GM21390 (cell line): ENCODE measurements at regions not wholly inside any gene's neighbourhood (a gene's known extent, or its start where the extent isn't known, plus 50 kb on each side); places are given as distances from the start of the nearest gene placed in this dataset.

Experiments used
- ATAC-seq: cut with Tn5 transposase; IDR thresholded peaks from one replicate; pipeline ENCODE4 v1.9.1; 2021; ENCODE audit not compliant: unreplicated experiment

- ATAC-seq: no peak
These were observed 621.7 kb upstream of the AGTR1 start for GRCh38 chr3:148075771-148076716.

- peak; percentile 53 for ATAC-seq
These were observed 620.3 kb upstream of the AGTR1 start for GRCh38 chr3:148077318-148077923.

DNA sequence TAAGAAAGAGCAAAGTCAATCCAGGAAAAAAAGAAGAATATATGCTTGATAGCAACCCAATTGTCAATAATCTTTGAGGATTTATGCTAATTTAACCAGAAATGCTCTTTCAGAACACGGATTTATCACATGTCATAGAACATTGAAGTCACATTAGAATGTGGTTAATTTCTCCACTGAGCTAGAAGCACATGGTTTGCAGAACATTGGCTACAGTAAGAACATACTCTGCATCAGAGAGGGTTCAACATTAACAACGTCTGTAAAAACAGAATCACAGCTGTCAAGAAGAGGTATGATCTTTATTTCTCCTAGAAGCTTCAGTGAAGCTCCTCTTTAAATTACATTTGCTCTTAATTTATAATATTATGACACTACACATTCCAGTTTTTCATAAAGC lies 619.7 kb upstream of the AGTR1 start:
- ATAC-seq: no peak

GRCh38 chr3:148078658-148079057 lies 619.0 kb upstream of the AGTR1 start:
- ATAC-seq: no peak

DNA sequence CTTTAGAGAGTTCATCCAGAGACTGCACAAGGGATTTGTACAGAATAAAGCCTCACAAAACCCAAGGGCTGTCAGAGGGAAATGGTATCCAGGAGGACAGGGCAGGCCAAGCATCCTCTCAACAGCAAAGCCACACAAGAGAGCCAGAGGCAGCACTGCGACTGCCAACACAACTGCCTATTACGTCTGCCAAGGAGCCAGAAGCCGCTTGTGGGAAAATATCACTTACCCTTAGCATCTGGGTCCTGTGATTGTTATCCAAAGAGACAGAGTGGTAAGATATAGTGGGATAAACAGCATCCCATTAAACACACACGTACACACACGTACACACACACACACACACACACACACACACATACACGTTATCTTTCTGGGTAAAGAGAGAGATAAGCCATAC lies 618.3 kb upstream of the AGTR1 start:
- no peak for ATAC-seq

- no peak for ATAC-seq
These were observed 615.8 kb upstream of the AGTR1 start for GRCh38 chr3:148081926-148082325.

DNA sequence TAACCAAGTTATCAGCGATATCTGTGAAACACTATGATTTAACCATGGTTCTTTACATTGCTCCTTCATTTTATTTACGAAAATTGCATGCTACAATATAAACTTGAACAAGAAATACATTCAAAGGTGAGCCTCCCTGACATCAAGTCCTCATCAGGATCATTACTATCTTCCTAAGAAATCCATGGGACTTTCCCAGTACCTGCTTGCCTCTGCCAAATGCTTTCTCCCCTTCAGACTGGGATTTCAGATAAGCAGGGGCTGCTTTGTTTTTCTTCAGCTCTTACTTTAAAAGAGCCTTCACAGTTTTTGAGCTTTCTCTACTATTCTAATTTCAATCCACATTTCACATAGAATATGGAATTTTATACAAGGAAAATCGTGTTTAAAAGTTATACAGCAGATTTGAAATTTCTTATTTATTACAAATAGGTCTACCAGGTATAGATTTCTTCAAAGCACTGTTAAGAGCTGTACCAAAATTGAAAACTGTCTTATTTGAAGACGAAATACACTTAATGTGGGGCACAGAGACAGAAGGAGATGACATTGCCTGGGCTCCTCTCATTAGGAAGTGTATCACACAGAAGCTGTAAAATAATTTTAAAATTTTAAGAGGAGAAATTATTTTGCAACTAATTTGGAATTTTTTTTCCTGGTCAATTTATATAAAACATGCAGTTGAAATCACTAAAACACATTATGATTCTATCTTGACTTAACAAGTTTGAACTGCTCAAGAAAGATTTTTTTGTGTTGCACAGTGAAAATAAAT lies 615.0 kb upstream of the AGTR1 start:
- no peak for ATAC-seq

DNA sequence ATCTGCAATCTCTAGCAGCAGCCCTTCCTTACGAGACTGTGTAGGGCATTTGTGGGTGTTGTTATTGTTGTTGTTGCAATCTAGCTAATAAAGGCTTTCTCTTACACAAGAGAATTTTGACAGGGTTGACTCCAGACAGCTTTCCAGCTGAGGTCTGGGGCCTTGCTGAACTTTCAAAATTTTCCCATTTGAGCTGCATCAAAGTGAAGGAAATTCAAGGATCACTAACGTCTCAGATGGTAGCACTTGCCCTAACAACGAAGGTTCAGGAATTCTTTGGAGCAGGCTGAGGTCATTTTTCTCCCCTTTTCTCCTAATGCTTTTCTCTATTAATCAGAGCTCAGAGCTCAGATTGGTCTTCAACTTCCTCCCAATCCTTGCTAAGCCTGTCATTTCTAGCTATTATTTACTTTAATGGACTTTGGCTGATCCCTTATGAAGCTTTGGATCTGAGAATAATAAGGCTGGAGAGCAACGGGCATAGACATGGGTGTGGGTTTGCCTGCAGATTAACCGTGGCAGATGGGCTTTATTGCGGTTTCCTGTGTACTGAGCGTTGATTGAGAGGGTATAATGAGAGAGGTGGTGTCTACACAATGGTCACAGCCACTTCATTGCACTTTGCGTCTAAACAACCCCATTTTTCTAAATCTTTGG lies 614.0 kb upstream of the AGTR1 start:
- no peak for ATAC-seq

GRCh38 chr3:148084931-148085330 lies 612.8 kb upstream of the AGTR1 start:
- peak; percentile 95 for ATAC-seq

DNA sequence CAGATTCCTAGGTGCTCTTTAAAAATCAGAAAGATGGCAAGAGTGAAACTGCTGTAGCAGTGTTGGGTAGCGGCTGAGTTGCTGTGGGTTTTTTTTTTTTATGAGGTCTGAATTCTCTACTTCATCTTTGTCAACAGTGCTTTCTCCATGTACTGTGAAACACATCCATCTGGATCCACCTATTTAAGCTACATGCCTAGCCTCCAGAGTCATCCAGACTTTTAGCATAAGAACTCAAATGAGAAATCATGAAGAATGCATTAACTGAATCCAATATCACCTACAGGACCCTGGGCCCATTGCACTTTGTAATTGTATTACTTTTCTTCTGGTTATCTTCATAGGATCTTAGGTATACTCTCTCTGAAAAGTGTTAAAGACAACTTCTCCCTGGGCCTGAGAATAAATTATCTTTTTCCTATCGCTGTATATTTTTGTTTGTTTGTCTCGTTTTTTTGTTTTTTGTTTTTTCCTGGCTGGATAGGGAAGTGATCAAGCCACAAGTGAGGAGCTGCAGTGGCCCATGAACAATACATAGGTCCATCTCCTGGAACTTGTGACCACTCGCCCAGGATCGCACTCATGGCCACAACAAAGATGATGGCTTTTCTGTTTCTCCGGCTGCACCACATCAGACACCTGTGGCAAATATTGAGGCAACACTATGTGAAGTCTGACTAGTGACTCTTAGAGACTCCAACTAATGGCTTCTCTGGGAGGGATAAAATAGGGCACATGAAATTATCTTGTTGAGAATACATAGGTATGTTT lies 609.9 kb upstream of the AGTR1 start:
- no peak for ATAC-seq

DNA sequence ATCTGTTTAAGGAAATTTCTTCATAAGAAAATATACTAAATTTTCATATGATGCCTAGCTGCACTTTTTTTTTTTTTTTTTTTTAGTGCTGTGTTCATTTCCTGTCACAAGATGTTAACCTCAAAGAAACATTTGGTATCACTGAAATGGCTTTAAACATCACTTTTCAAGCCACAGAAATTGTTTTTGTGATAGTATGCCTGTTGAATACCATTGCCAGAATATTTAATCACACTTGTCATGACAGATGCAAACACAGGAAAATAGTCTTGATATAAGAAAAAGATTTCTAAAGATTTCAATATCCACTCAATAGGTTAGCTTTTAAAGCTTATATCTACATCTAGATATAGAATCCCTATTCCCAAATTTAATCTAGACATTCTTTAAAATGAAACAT lies 608.5 kb upstream of the AGTR1 start:
- no peak for ATAC-seq

DNA sequence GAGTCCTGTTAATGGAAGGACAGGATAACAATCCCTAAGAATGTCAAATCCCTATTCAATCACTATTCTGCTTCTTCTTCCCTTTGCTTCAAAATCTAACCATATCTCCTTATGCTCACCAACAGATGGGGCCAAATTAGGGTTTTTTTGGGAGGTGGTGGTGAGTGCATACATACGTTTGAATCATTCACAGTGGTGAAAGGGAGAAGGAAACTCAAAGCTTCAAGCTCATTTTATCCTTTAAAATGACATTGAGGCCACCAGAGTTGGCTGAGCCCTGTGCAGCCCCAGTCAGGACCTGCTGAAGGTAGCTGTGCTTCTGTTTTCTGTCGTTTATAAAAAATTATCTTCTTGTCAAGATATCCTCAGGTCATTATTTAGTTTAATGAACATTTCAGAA lies 607.5 kb upstream of the AGTR1 start:
- no peak for ATAC-seq

DNA sequence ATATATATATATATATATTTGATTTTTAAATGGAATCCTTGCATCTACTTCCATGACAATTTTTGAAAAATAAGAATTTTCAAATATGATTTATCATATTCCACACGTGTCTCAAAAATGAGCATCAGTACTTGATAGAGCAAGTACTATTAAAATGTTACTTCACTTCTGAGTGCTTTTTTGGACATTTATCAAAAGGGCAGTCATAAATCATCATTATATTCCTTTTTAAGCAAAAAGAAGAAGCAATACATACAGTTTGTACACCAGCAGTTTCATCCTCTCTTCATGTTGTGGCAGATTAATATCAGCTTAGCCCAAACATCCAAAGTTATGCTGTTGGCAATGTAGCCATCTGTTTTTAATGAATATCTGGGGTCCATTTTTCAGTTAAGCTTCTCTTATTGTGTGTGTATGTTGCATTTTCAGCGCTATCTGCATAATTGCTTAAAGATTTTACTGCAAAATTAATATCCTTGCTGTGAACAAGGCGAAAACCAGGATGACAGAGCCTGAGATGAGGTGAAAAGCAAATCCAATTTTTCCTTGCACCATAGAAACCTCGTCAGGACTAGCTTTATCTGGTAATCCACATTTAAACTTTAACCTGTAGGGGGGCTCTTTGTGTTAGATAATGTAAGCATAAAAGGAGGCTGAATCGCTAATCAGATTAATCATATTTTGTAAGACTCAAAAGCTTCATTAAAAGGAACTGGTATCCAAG lies 604.9 kb upstream of the AGTR1 start:
- no peak for ATAC-seq

- no peak for ATAC-seq
These were observed 604.0 kb upstream of the AGTR1 start for GRCh38 chr3:148093753-148094152.

- no peak for ATAC-seq
These were observed 601.7 kb upstream of the AGTR1 start for GRCh38 chr3:148095962-148096361.

GRCh38 chr3:148100476-148100875 lies 597.2 kb upstream of the AGTR1 start:
- no peak for ATAC-seq

DNA sequence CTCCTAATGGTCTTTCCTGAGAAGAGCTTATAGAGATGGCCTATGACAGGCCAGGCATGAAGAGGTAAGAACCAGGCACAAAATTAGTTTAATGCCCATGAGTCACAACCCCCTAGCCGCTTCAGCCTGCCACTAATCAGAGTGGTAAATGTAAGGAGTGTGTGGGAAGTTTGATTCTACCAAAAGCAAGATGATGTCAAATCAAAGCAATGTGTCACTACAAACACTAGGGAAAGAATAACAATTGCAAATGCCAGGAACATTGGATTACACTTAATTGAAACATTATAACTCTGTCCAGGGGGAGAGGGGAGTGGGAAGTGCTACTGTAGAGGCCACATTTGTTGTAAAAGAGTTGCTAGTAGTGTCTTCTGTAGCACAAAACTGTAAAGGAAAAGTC lies 596.6 kb upstream of the AGTR1 start:
- no peak for ATAC-seq

DNA sequence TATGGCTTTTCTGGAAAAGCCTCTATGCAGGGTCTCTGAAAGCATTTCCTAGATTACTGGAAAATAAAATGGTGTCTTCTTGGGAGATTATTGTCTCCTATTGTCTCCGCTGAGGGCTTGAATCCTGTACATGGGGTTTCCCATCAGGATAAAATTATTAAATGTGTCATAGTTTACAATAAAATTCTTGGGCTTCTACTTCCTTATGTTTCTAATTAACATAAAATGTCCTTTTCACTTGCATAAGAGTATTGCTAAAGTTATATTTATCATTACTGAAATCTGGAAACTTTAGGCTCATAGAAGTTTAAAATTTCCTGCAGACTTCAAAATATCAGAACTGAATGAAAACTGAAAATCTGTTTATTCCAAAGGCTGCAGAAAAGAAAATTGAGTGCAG lies 595.5 kb upstream of the AGTR1 start:
- ATAC-seq: no peak

DNA sequence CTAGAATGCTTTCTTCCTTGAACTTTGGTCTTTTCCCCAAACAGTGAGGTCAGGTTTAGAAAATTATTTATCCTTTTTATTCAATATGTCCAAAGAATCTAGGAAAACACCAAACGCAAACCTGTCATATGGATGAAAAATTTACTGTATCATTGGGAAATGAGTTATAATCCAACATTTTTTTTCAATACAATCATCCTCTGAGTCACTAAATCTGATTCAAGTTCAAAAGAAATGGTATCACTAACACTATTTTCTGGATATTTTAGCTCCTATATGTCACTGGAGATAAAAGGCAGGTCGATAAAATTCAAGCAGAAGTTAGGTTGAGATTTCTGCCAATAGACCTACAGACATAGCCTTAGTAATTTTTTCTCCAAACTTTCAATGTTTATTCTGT lies 591.6 kb upstream of the AGTR1 start:
- ATAC-seq: no peak

- ATAC-seq: no peak
These were observed 570.7 kb upstream of the AGTR1 start for GRCh38 chr3:148126956-148127355.
